ENCODE measurements at regions not wholly inside any gene's neighbourhood (a gene's known extent, or its start where the extent isn't known, plus 50 kb on each side); places are given as distances from the start of the nearest gene placed in this dataset.

- Histone ChIP-seq H4K5ac (ENCODE audit: insufficient read length, low read depth, low read length) (no peak overlapping the region), H3K9me3 (ENCODE audit: insufficient read depth in 2 of 2, low read depth in 1 of 2, low read length in 1 of 2) (peaks cover 3 to 5% of the 10 kb centered on the region in 2 experiments), H3K14ac (ENCODE audit: insufficient read length) (no peak overlapping the region), H3K56ac (replicated peaks; ENCODE audit: insufficient read length, low read depth, low read length) (no peak overlapping the region), H4K8ac (ENCODE audit: extremely low read depth, insufficient read depth, low read length) (no peak overlapping the region), H3K79me2 (ENCODE audit: control insufficient read depth in 1 of 2, insufficient read depth in 2 of 2, low read length in 2 of 2) (no peaks in the 10 kb centered on the region), H4K20me1 (replicated peaks in 1 of 2; ENCODE audit: control insufficient read depth in 1 of 2, insufficient read depth in 2 of 2, low read length in 2 of 2) (no peaks in the 10 kb centered on the region), H3K27me3 (replicated peaks in 1 of 4; ENCODE audit: control insufficient read depth in 3 of 4, extremely low read depth in 1 of 4, insufficient read depth in 3 of 4, low read length in 3 of 4) (no peaks in the 10 kb centered on the region), H2AK5ac (ENCODE audit: low read depth, low read length) (no peak overlapping the region), H3K23me2 (ENCODE audit: low read depth, low read length) (no peaks in the 10 kb centered on the region), H3K79me1 (ENCODE audit: low read depth, low read length) (no peaks in the 10 kb centered on the region), H3K9ac (replicated peaks in 1 of 4; ENCODE audit: extremely low read depth in 1 of 4, low read depth in 3 of 4, low read length in 3 of 4) (no peak overlapping the region), H4K91ac (replicated peaks; ENCODE audit: insufficient read length, low read length) (no peak overlapping the region), H3K23ac (ENCODE audit: insufficient read length) (no peak overlapping the region), H3K4ac (replicated peaks; ENCODE audit: insufficient read length, low read depth, low read length) (no peak overlapping the region), H3K4me1 (replicated peaks in 1 of 4; ENCODE audit: control insufficient read depth in 3 of 4, insufficient read depth in 4 of 4, low read length in 3 of 4) (no peaks in the 10 kb centered on the region), H3K4me2 (ENCODE audit: insufficient read depth in 1 of 2, low read depth in 2 of 2, low read length in 2 of 2) (no peak overlapping the region), H3K4me3 (ENCODE audit: extremely low read depth in 1 of 4, insufficient read depth in 2 of 4, low read depth in 3 of 4, low read length in 4 of 4) (no peak overlapping the region), H2BK20ac (ENCODE audit: low read length) (no peak overlapping the region), H2BK15ac (ENCODE audit: low read length) (no peak overlapping the region), H3K27ac (ENCODE audit: low read depth, low read length) (no peak overlapping the region), H2BK120ac (replicated peaks; ENCODE audit: low read depth, low read length) (no peak overlapping the region), H3K18ac (ENCODE audit: extremely low read depth, low read length) (no peak overlapping the region), H2BK12ac (ENCODE audit: low read depth, low read length) (no peak overlapping the region), H3K36me3 (ENCODE audit: control insufficient read depth in 2 of 4, insufficient read depth in 4 of 4, low read length in 3 of 4) (no peaks in the 10 kb centered on the region), H2AFZ (ENCODE audit: low read length) (no peak overlapping the region), H2BK5ac (ENCODE audit: low read depth, low read length) (no peak overlapping the region)
- no peak for TF ChIP-seq PHF8 (conservative IDR thresholded peaks at IDR 0.05; ENCODE audit: low read depth, low read length)
- TF ChIP-seq POLR2A (IDR thresholded peaks at IDR 0.05; ENCODE audit: control extremely low read depth in 1 of 2, low read depth in 2 of 2, low read length in 2 of 2), result no peak
- TF ChIP-seq CBX8 (IDR thresholded peaks at IDR 0.05; ENCODE audit: borderline replicate concordance, low read depth, low read length), result no peak
- no peak for TF ChIP-seq SUZ12 (IDR thresholded peaks at IDR 0.05; ENCODE audit: low read length)
- DNase-seq (ENCODE audit: low read depth in 1 of 2, low spot score in 2 of 2) (no peak), FAIRE-seq (no peak)
- POLR2A ChIA-PET (ENCODE audit: partially characterized antibody), result no interaction called here
- WGBS, 2 experiments (ENCODE audit: extremely low coverage in 1 of 2, insufficient coverage in 1 of 2, insufficient read length in 1 of 2, insufficient replicate concordance in 2 of 2, low coverage in 1 of 2, low lambda C conversion rate in 2 of 2, missing lambda C conversion rate in 1 of 2), result 88% methylated on average over 6 of the region's 6 CpGs; no CpG with 5 or more reads in 1 of the 2 experiments
- CTCF ChIA-PET (ENCODE audit: partially characterized antibody), result interaction anchor here (1.0 to 1.9 kb wide), 3 partner anchors 11 to 550 kb away, joined by 3 to 6 read pairs (median 3); no protein-coding TSS in a partner anchor
Measured at GRCh38 chr1:184141361-184141880, 89.9 kb downstream of the TSEN15 start.
